PC-3 (cell line): ENCODE measurements at regions not wholly inside any gene's neighbourhood (a gene's known extent, or its start where the extent isn't known, plus 50 kb on each side); places are given as distances from the start of the nearest gene placed in this dataset.

ENCODE experiments used
- EZH2 ChIP-seq: fragments of 300-600 bp; sonication (generic); IDR thresholded peaks from one replicate; pipeline ENCODE4 v1.6.1; 2017; ENCODE audit warnings: antibody characterized with exemption, mild to moderate bottlenecking, low read length; ENCODE audit not compliant: unreplicated experiment
- EZH2phosphoT487 ChIP-seq: fragments of 300-600 bp; sonication (generic); IDR thresholded peaks from 2 replicates; pipeline ENCODE4 v1.6.1; 2018; ENCODE audit warnings: mild to moderate bottlenecking, antibody characterized with exemption, low read length, borderline replicate concordance
- TF ChIP-seq, protein P1 (sequence below): fragments of 300-600 bp; sonication (generic); conservative IDR thresholded peaks from 2 replicates; pipeline ENCODE4 v1.5.1; 2017; ENCODE audit warnings: antibody characterized with exemption, low read depth, mild to moderate bottlenecking, low read length

DNA sequence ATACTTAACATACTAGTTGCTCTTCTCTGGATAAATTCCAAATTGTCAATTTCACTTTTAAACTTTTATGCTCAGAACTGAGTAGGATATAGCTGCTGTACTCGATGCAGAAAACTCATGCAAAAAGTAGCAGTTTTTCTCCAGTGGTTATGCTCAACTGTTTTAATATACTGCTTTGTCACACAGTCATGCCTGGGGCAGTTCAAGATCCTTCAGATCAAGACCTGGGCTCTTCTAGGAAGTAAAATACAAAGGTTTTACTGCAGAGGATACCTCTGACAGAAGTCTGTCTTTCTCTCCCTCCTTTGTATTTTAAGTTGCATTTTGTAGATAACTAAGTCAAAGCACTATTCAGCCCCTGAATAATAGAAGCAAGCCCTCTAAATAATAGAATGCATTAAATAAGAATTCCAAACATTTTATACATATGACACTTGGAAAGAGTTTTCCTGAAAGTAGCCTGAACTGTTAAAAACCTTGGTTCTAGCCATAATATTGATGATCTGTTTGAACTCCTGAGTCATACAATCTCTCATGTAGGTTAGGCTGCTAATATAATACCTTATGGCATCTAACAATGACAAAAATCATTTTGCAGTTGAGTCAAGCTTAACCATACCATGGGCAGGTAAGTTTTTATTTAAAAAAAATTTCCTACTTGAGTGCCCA lies 183.3 kb upstream of the TRIB2 start:
- no peak for TF ChIP-seq EZH2phosphoT487
- TF ChIP-seq, protein P1, sequence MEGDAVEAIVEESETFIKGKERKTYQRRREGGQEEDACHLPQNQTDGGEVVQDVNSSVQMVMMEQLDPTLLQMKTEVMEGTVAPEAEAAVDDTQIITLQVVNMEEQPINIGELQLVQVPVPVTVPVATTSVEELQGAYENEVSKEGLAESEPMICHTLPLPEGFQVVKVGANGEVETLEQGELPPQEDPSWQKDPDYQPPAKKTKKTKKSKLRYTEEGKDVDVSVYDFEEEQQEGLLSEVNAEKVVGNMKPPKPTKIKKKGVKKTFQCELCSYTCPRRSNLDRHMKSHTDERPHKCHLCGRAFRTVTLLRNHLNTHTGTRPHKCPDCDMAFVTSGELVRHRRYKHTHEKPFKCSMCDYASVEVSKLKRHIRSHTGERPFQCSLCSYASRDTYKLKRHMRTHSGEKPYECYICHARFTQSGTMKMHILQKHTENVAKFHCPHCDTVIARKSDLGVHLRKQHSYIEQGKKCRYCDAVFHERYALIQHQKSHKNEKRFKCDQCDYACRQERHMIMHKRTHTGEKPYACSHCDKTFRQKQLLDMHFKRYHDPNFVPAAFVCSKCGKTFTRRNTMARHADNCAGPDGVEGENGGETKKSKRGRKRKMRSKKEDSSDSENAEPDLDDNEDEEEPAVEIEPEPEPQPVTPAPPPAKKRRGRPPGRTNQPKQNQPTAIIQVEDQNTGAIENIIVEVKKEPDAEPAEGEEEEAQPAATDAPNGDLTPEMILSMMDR: no peak
- TF ChIP-seq EZH2: no peak
